H1 (cell line): ENCODE measurements at regions not wholly inside any gene's neighbourhood (a gene's known extent, or its start where the extent isn't known, plus 50 kb on each side); places are given as distances from the start of the nearest gene placed in this dataset.

Experiments used
- BACH1 ChIP-seq: IDR thresholded peaks from 2 replicates; pipeline ENCODE4 v1.6.1; 2012; ENCODE audit warnings: low read length, improper control_type of control experiment
- CHD1 ChIP-seq: IDR thresholded peaks from 2 replicates; pipeline ENCODE4 v1.6.1; 2012; ENCODE audit warnings: low read depth, low read length, improper control_type of control experiment
- EGR1 ChIP-seq: IDR thresholded peaks from 2 replicates; pipeline ENCODE4 v1.6.1; 2011; ENCODE audit warnings: low read depth, low read length, borderline replicate concordance
- KDM1A ChIP-seq: fragments of 200-600, 300-600 bp; sonication (generic); IDR thresholded peaks from 2 replicates; pipeline ENCODE4 v1.7.1; 2016; ENCODE audit warnings: mild to moderate bottlenecking, low read length, borderline replicate concordance
- SRF ChIP-seq: IDR thresholded peaks from 2 replicates; pipeline ENCODE4 v1.6.1; 2011; ENCODE audit warnings: mild to moderate bottlenecking, low read depth, low read length, moderate library complexity

- TF ChIP-seq EGR1: no peak
- no peak for TF ChIP-seq BACH1
- no peak for TF ChIP-seq CHD1
- TF ChIP-seq SRF: no peak
- TF ChIP-seq KDM1A: no peak
- TF ChIP-seq, all 59 proteins: peak for 0
Observed at GRCh38 chr18:77911971-77912605, 662.4 kb downstream of the GALR1 start (continued).
